Activated B cell treated with CpG ODN at 0.5 μM for 24 hours (primary cell): ENCODE measurements at regions not wholly inside any gene's neighbourhood (a gene's known extent, or its start where the extent isn't known, plus 50 kb on each side); places are given as distances from the start of the nearest gene placed in this dataset.

Source experiments
- ATAC-seq: fragments of 200-7000 bp; cut with Tn5 transposase; one replicate; pipeline ENCODE4 v1.10.0; 2021; ENCODE audit warnings: low read depth, mild to moderate bottlenecking, moderate library complexity
- CTCF ChIA-PET: fragments of 350-600 bp; sonication (Branson Sonifier 250); formaldehyde crosslinking; loops from one replicate; lab custom pipeline; 2021; ENCODE audit warnings: antibody characterized with exemption; lab: Charles Lee
- POLR2A ChIA-PET: fragments of 350-600 bp; sonication (Branson Sonifier 250); formaldehyde crosslinking; loops from one replicate; lab custom pipeline; 2021; ENCODE audit warnings: antibody characterized with exemption; lab: Charles Lee
- DNase-seq: peaks from one replicate; pipeline ENCODE4 v3.0.0; 2022
- H3K27ac Mint-ChIP-seq: one replicate; pipeline ENCODE4 v1.8.0; 2020; ENCODE audit warnings: mixed read lengths
- H3K27me3 Mint-ChIP-seq: one replicate; pipeline ENCODE4 v1.8.0; 2021; ENCODE audit warnings: mixed read lengths
- H3K36me3 Mint-ChIP-seq: one replicate; pipeline ENCODE4 v1.8.0; 2021; ENCODE audit warnings: low read depth, mixed read lengths
- H3K4me1 Mint-ChIP-seq: one replicate; pipeline ENCODE4 v1.8.0; 2021; ENCODE audit warnings: mixed read lengths
- H3K4me3 Mint-ChIP-seq: one replicate; pipeline ENCODE4 v1.8.0; 2020; ENCODE audit warnings: mild to moderate bottlenecking, mixed read lengths
- H3K9me3 Mint-ChIP-seq: one replicate; pipeline ENCODE4 v1.8.0; 2020; ENCODE audit warnings: mixed read lengths
- CTCF ChIP-seq: fragments of 200-600 bp; IDR thresholded peaks from one replicate; pipeline ENCODE4 v1.8.0; 2022; ENCODE audit warnings: antibody characterized with exemption, mild to moderate bottlenecking
- intact Hi-C: fragments of 100-400 bp; cut with micrococcal nuclease; formaldehyde crosslinking; loops from one replicate; pipeline ENCODE4 v1.15.1; 2024

GRCh38 chr1:82932207-82932606 is 1066.7 kb downstream of the TTLL7 start:
- CTCF ChIA-PET, result no interaction called here

GRCh38 chr1:82931006-82931405 is 1067.9 kb downstream of the TTLL7 start:
- TF ChIP-seq CTCF, result no peak

More at GRCh38 chr1:82932207-82932606, 1066.7 kb downstream of the TTLL7 start:
- DNase-seq (no peak), ATAC-seq (no peak)
- no peaks in the 10 kb centered on the region for H3K9me3 Mint-ChIP-seq
- POLR2A ChIA-PET, result no interaction called here
- no peaks in the 10 kb centered on the region for H3K36me3 Mint-ChIP-seq
- peaks cover 2% of the 10 kb centered on the region for H3K27me3 Mint-ChIP-seq
- TF ChIP-seq CTCF, result no peak
- H3K4me3 Mint-ChIP-seq, result no peak overlapping the region
- no peak overlapping the region for H3K27ac Mint-ChIP-seq
- H3K4me1 Mint-ChIP-seq, result no peaks in the 10 kb centered on the region
- intact Hi-C loops, result no loop called here

GRCh38 chr1:82927753-82928152 is 1071.2 kb downstream of the TTLL7 start:
- Mint-ChIP-seq H3K4me1 (no peaks in the 10 kb centered on the region), H3K27me3 (peaks cover 2% of the 10 kb centered on the region), H3K36me3 (no peaks in the 10 kb centered on the region), H3K9me3 (no peaks in the 10 kb centered on the region), H3K4me3 (no peak overlapping the region), H3K27ac (no peak overlapping the region)
- ATAC-seq (no peak), DNase-seq (no peak)
- POLR2A ChIA-PET, result no interaction called here
- CTCF ChIA-PET, result no interaction called here
- TF ChIP-seq CTCF, result no peak
- intact Hi-C loops, result no loop called here

More at GRCh38 chr1:82931006-82931405, 1067.9 kb downstream of the TTLL7 start:
- Mint-ChIP-seq H3K36me3 (no peaks in the 10 kb centered on the region), H3K4me3 (no peak overlapping the region), H3K9me3 (no peaks in the 10 kb centered on the region), H3K27ac (no peak overlapping the region), H3K4me1 (no peaks in the 10 kb centered on the region), H3K27me3 (peaks cover 2% of the 10 kb centered on the region)
- ChIA-PET POLR2A (no interaction called here), CTCF (no interaction called here)
- ATAC-seq (no peak), DNase-seq (no peak)
- intact Hi-C loops, result no loop called here

- CTCF ChIA-PET, result no interaction called here
- intact Hi-C loops, result no loop called here
- no peak for DNase-seq
- Mint-ChIP-seq H3K9me3 (no peaks in the 10 kb centered on the region), H3K27ac (no peak overlapping the region), H3K36me3 (no peaks in the 10 kb centered on the region), H3K4me1 (no peaks in the 10 kb centered on the region), H3K4me3 (no peak overlapping the region), H3K27me3 (no peaks in the 10 kb centered on the region)
- TF ChIP-seq CTCF, result no peak
- ATAC-seq, result no peak
- POLR2A ChIA-PET, result no interaction called here
Observed at GRCh38 chr1:82924666-82925065, 1074.3 kb downstream of the TTLL7 start.

GRCh38 chr1:82923931-82924330 is 1075.0 kb downstream of the TTLL7 start:
- no peak for DNase-seq
- no peaks in the 10 kb centered on the region for H3K27me3 Mint-ChIP-seq
- intact Hi-C loops, result no loop called here
- H3K27ac Mint-ChIP-seq, result no peak overlapping the region
- H3K9me3 Mint-ChIP-seq, result no peaks in the 10 kb centered on the region
- ATAC-seq, result no peak
- no peak for TF ChIP-seq CTCF
- ChIA-PET POLR2A (no interaction called here), CTCF (no interaction called here)
- no peaks in the 10 kb centered on the region for H3K36me3 Mint-ChIP-seq
- H3K4me3 Mint-ChIP-seq, result no peak overlapping the region
- H3K4me1 Mint-ChIP-seq, result no peaks in the 10 kb centered on the region
